Transverse colon (tissue), 4 donors: ENCODE measurements at regions not wholly inside any gene's neighbourhood (a gene's known extent, or its start where the extent isn't known, plus 50 kb on each side); places are given as distances from the start of the nearest gene placed in this dataset.
A peak's percentile ranks its signal among the peaks of the same experiment; 100 is the strongest.

Source experiments
- DNase-seq: peaks from one replicate; pipeline ENCODE4 v3.0.0-alpha.2; 2019
- H3K27ac ChIP-seq, 4 donors: fragments of 200-600 bp; sonication (generic); 2 replicates each; pipeline ENCODE4 v1.5.1; 2016 to 2018; ENCODE audit warnings: inconsistent platforms in 4 of 4
- H3K27me3 ChIP-seq: fragments of 200-600 bp; sonication (generic); 2 replicates; pipeline ENCODE4 v1.5.1; 2017; ENCODE audit warnings: inconsistent platforms
- H3K36me3 ChIP-seq, 4 donors: fragments of 200-600 bp; sonication (generic); 2 replicates each; pipeline ENCODE4 v1.5.1; 2017 to 2019; ENCODE audit warnings: inconsistent platforms in 4 of 4
- H3K4me1 ChIP-seq, 4 donors: fragments of 200-600 bp; sonication (generic); 2 replicates each; pipeline ENCODE4 v1.5.1; 2017 to 2020; ENCODE audit warnings: inconsistent platforms in 4 of 4
- H3K4me3 ChIP-seq, 4 donors: fragments of 200-600 bp; sonication (generic); 1 replicate in 1 of 4; 2 replicates in 3 of 4; pipeline versions ENCODE4 v1.5.1 to v1.6.1; 2017 to 2019; ENCODE audit warnings: inconsistent platforms in 4 of 4
- H3K9me3 ChIP-seq, 2 donors: fragments of 200-600 bp; sonication (generic); 2 replicates each; pipeline ENCODE4 v1.5.1; 2017 to 2019; ENCODE audit warnings: inconsistent platforms in 2 of 2
- EP300 ChIP-seq: sonication (generic); formaldehyde crosslinking; IDR thresholded peaks from one replicate; pipeline ENCODE4 v1.6.1; 2017; ENCODE audit warnings: antibody characterized with exemption, low read depth
- POLR2A ChIP-seq: fragments of 450-650 bp; IDR thresholded peaks from one replicate; pipeline ENCODE4 v1.6.1; 2016; ENCODE audit warnings: antibody characterized with exemption, mild to moderate bottlenecking, moderate library complexity
- POLR2AphosphoS5 ChIP-seq, 3 donors: sonication (generic); formaldehyde crosslinking; IDR thresholded peaks; one replicate each; pipeline ENCODE4 v1.6.1; 2016; ENCODE audit warnings: antibody characterized with exemption in 3 of 3
- WGBS, 2 donors: methylation state at CpG; one replicate each; pipeline ENCODE4 v1.1.5; 2018; ENCODE audit warnings: low coverage in 1 of 2; 5-methylcytosine and 5-hydroxymethylcytosine counted together
- in situ Hi-C, 4 donors: fragments of 200-750 bp; cut with MboI; loops; one replicate each; pipeline versions ENCODE4 v1.15.0 to v1.15.1; 2017; ENCODE audit warnings: low sequenced_read_pairs in 3 of 4, low pct_ligation_motif_present in 1 of 4, low pct_unique_long_range_greater_than_20kb in 1 of 4
- intact Hi-C: fragments of 100-400 bp; cut with DNase I; formaldehyde crosslinking; loops from one replicate; pipeline ENCODE4 v1.15.1; 2023; ENCODE audit warnings: low total_unique reads
- TF ChIP-seq, protein P1 (sequence below), 5 experiments: fragments of 200-600 bp in 3 of 5; fragments of 450-650 bp in 2 of 5; sonication (generic) in 3 of 5; IDR thresholded peaks; 1 replicate in 2 of 5; 2 replicates in 3 of 5; pipeline ENCODE4 v1.5.1; 2016 to 2017; ENCODE audit warnings: antibody characterized with exemption in 5 of 5, inconsistent platforms in 3 of 5, mild to moderate bottlenecking in 2 of 5, moderate library complexity in 1 of 5

DNA sequence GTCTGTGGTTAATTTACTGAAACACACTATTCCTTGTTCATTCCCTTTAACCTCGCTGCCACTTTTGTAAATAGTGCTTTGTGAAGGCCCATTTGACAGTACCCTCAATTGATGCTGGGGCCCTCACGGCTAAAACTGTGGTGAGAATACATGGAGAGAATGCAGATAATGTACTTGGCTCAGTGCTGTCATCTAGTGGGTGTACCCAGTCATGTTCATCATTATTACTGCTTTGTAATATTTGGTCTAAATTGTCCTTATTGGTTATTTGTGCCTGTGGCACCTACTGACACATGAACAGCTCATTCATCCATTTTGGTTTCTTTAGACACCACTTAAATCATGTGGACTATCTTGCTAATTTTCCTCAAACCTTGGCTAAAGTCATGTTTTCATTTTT lies 543.6 kb downstream of the EDEM1 start:
- no peaks in the 10 kb centered on the region for H3K9me3 ChIP-seq
- no peak overlapping the region for H3K4me3 ChIP-seq
- H3K36me3 ChIP-seq, result no peaks in the 10 kb centered on the region
- TF ChIP-seq POLR2AphosphoS5 (IDR thresholded peaks at IDR 0.05) (no peak), POLR2A (no peak), EP300 (no peak)
- TF ChIP-seq, protein P1, sequence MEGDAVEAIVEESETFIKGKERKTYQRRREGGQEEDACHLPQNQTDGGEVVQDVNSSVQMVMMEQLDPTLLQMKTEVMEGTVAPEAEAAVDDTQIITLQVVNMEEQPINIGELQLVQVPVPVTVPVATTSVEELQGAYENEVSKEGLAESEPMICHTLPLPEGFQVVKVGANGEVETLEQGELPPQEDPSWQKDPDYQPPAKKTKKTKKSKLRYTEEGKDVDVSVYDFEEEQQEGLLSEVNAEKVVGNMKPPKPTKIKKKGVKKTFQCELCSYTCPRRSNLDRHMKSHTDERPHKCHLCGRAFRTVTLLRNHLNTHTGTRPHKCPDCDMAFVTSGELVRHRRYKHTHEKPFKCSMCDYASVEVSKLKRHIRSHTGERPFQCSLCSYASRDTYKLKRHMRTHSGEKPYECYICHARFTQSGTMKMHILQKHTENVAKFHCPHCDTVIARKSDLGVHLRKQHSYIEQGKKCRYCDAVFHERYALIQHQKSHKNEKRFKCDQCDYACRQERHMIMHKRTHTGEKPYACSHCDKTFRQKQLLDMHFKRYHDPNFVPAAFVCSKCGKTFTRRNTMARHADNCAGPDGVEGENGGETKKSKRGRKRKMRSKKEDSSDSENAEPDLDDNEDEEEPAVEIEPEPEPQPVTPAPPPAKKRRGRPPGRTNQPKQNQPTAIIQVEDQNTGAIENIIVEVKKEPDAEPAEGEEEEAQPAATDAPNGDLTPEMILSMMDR (IDR thresholded peaks at IDR 0.05), result peak; percentile 26 to 58 (median 57)
- peaks cover 0 to 4% (median 0%) of the 10 kb centered on the region in 4 donors for H3K4me1 ChIP-seq
- WGBS, 2 donors, result 21% methylated on average over 2 of the region's 2 CpGs; no CpG with 5 or more reads in 1 of the 2 donors
- H3K27me3 ChIP-seq, result no peaks in the 10 kb centered on the region
- intact Hi-C loops (no loop called here), in situ Hi-C loops (no loop called here)
- H3K27ac ChIP-seq, result no peak overlapping the region
- DNase-seq, result no peak

DNA sequence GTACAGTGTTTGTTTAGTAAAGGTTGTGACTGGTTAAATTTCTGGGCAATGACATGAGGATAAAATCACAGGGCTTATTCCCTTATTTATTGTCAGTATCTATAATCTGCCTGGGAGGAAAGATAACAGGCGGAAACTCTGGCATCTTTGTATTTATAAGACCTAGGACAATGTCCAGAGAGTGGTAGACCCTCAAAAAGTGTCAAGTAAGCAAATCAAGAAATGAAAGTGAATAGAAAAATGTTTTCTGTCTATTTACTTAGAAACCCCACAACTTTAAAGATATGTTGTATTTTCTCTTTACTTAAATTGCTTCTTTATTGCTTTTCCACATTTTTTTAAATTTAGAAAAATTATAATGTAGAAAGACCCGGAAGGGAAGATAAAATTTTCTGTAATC lies 544.6 kb downstream of the EDEM1 start:
- no peak for TF ChIP-seq POLR2AphosphoS5 (IDR thresholded peaks at IDR 0.05)
- TF ChIP-seq, protein P1 (IDR thresholded peaks at IDR 0.05), result no peak
- no peak for TF ChIP-seq POLR2A
- no peak for TF ChIP-seq EP300
- no peak overlapping the region for H3K4me3 ChIP-seq
- no peaks in the 10 kb centered on the region for H3K36me3 ChIP-seq
- H3K9me3 ChIP-seq, result no peaks in the 10 kb centered on the region
- intact Hi-C loops, result no loop called here
- in situ Hi-C loops, result no loop called here
- no peak for DNase-seq
- 37 to 60% methylated on average over 2 of the region's 2 CpGs for WGBS, 2 donors
- no peaks in the 10 kb centered on the region for H3K27me3 ChIP-seq
- no peak overlapping the region for H3K27ac ChIP-seq
- H3K4me1 ChIP-seq, result no peaks in the 10 kb centered on the region

DNA sequence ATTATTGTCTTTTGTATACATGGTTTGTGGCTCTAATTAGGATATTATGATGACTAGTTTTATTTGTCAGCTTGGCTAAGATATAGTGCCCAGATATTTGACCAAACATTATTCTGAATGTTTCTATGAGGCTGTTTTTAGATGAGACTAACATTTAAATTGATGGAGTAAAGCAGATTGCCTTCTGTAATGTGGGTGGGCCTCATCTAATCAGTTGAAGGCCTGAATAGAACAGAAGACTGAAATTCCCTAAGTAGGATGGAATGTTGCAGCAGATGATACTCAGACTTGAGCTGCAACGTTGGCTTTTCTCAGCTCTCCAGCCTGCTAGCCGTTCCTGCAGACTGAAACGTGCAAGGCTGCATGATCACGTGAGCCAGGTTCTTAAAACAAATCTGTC lies 546.5 kb downstream of the EDEM1 start:
- Histone ChIP-seq H3K27me3 (no peaks in the 10 kb centered on the region), H3K4me1 (no peaks in the 10 kb centered on the region), H3K4me3 (no peak overlapping the region), H3K9me3 (no peaks in the 10 kb centered on the region), H3K27ac (no peak overlapping the region), H3K36me3 (no peaks in the 10 kb centered on the region)
- 78% methylated on average over 4 of the region's 4 CpGs; no CpG with 5 or more reads in 1 of the 2 donors for WGBS, 2 donors
- intact Hi-C loops, result no loop called here
- TF ChIP-seq POLR2A, result no peak
- TF ChIP-seq POLR2AphosphoS5 (IDR thresholded peaks at IDR 0.05), result no peak
- TF ChIP-seq, protein P1 (IDR thresholded peaks at IDR 0.05), result no peak
- in situ Hi-C loops, result no loop called here
- DNase-seq, result no peak

DNA sequence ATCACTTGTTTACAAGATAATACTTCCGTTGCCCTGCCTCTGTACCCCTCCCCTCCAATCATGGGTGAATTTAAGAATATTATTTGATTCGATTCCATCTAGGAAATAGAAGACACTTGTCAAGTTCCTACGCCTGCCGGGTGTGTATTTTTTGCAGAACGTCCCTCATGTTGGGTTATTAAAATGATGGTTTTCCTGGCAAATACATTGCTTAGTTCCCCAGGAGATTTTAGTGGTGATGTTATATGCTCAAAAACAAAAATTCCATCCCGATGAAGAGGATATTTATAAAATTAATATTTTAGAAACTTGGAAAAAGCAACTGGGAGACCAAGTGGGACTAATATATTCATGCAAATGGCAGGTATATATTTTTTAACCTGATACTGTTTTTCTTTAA lies 548.4 kb downstream of the EDEM1 start:
- TF ChIP-seq EP300 (no peak), POLR2AphosphoS5 (IDR thresholded peaks at IDR 0.05) (no peak), POLR2A (no peak)
- TF ChIP-seq, protein P1 (IDR thresholded peaks at IDR 0.05), result no peak
- Histone ChIP-seq H3K4me1 (no peaks in the 10 kb centered on the region), H3K9me3 (no peaks in the 10 kb centered on the region), H3K4me3 (no peak overlapping the region), H3K27me3 (no peaks in the 10 kb centered on the region), H3K27ac (no peak overlapping the region), H3K36me3 (no peaks in the 10 kb centered on the region)
- 78 to 80% methylated on average over 4 to 6 of the region's 6 CpGs for WGBS, 2 donors
- DNase-seq, result no peak
- intact Hi-C loops (no loop called here), in situ Hi-C loops (no loop called here)
